ENCODE measurements at regions not wholly inside any gene's neighbourhood (a gene's known extent, or its start where the extent isn't known, plus 50 kb on each side); places are given as distances from the start of the nearest gene placed in this dataset.
"Not testable (repeated sequence)": the region's sequence is repeated elsewhere in the genome, so short reads cannot be mapped to it uniquely, and the experiment has no call there.

- Mint-ChIP-seq H3K27me3 (peaks cover 7% of the 10 kb centered on the region), H3K4me3 (no peak overlapping the region), H3K27ac (no peak overlapping the region), H3K4me1 (no peaks in the 10 kb centered on the region), H3K36me3 (ENCODE audit: low read depth) (no peaks in the 10 kb centered on the region), H3K9me3 (no peaks in the 10 kb centered on the region)
- no peak for ATAC-seq (replicated peaks)
Observed at GRCh38 chr18:10099539-10100140, 185.8 kb downstream of the VAPA start.

- peaks cover 7% of the 10 kb centered on the region for H3K27me3 Mint-ChIP-seq
- no peaks in the 10 kb centered on the region for H3K4me1 Mint-ChIP-seq
- no peak overlapping the region for H3K4me3 Mint-ChIP-seq
- H3K36me3 Mint-ChIP-seq (ENCODE audit: low read depth): no peaks in the 10 kb centered on the region
- ATAC-seq (replicated peaks): no peak
- H3K27ac Mint-ChIP-seq: no peak overlapping the region
- peaks cover under 1% of the 10 kb centered on the region for H3K9me3 Mint-ChIP-seq
Observed at GRCh38 chr18:10100196-10100595, 186.4 kb downstream of the VAPA start.

- Mint-ChIP-seq H3K27ac (no peak overlapping the region), H3K27me3 (peaks cover 7% of the 10 kb centered on the region), H3K9me3 (peaks cover 3% of the 10 kb centered on the region), H3K36me3 (ENCODE audit: low read depth) (no peaks in the 10 kb centered on the region), H3K4me1 (no peaks in the 10 kb centered on the region), H3K4me3 (no peak overlapping the region)
- no peak for ATAC-seq (replicated peaks)
Observed at GRCh38 chr18:10100941-10101701, 187.3 kb downstream of the VAPA start.

GRCh38 chr18:10101729-10102128 lies 187.9 kb downstream of the VAPA start:
- no peak for ATAC-seq (replicated peaks)
- Mint-ChIP-seq H3K36me3 (ENCODE audit: low read depth) (no peaks in the 10 kb centered on the region), H3K4me1 (no peaks in the 10 kb centered on the region), H3K4me3 (no peak overlapping the region), H3K9me3 (peaks cover 3% of the 10 kb centered on the region), H3K27ac (no peak overlapping the region), H3K27me3 (peaks cover 3% of the 10 kb centered on the region)

GRCh38 chr18:10105118-10105517 lies 191.3 kb downstream of the VAPA start:
- H3K27me3 Mint-ChIP-seq; H3K4me1 Mint-ChIP-seq; ATAC-seq (replicated peaks); H3K27ac Mint-ChIP-seq; H3K9me3 Mint-ChIP-seq; H3K4me3 Mint-ChIP-seq; H3K36me3 Mint-ChIP-seq (ENCODE audit: low read depth): not testable (repeated sequence)

GRCh38 chr18:10111191-10111590 lies 197.4 kb downstream of the VAPA start:
- H3K27ac Mint-ChIP-seq: no peak overlapping the region
- no peaks in the 10 kb centered on the region for H3K36me3 Mint-ChIP-seq (ENCODE audit: low read depth)
- H3K4me3 Mint-ChIP-seq: no peak overlapping the region
- H3K4me1 Mint-ChIP-seq: no peaks in the 10 kb centered on the region
- H3K9me3 Mint-ChIP-seq: no peaks in the 10 kb centered on the region
- peaks cover 17% of the 10 kb centered on the region for H3K27me3 Mint-ChIP-seq
- ATAC-seq (replicated peaks): no peak

- no peak for ATAC-seq (replicated peaks)
- Mint-ChIP-seq H3K4me3 (no peak overlapping the region), H3K27me3 (peaks cover 17% of the 10 kb centered on the region), H3K36me3 (ENCODE audit: low read depth) (no peaks in the 10 kb centered on the region), H3K4me1 (no peaks in the 10 kb centered on the region), H3K9me3 (no peaks in the 10 kb centered on the region), H3K27ac (no peak overlapping the region)
Observed at GRCh38 chr18:10111944-10112343, 198.1 kb downstream of the VAPA start.

- Mint-ChIP-seq H3K9me3 (no peaks in the 10 kb centered on the region), H3K36me3 (ENCODE audit: low read depth) (no peaks in the 10 kb centered on the region), H3K27ac (no peak overlapping the region), H3K4me1 (no peaks in the 10 kb centered on the region), H3K27me3 (peaks cover 18% of the 10 kb centered on the region), H3K4me3 (no peak overlapping the region)
- ATAC-seq (replicated peaks): no peak
Observed at GRCh38 chr18:10113121-10114022, 199.6 kb downstream of the VAPA start.

- no peaks in the 10 kb centered on the region for H3K9me3 Mint-ChIP-seq
- no peaks in the 10 kb centered on the region for H3K36me3 Mint-ChIP-seq (ENCODE audit: low read depth)
- peaks cover 14% of the 10 kb centered on the region for H3K27me3 Mint-ChIP-seq
- no peak overlapping the region for H3K27ac Mint-ChIP-seq
- ATAC-seq (replicated peaks): no peak
- no peaks in the 10 kb centered on the region for H3K4me1 Mint-ChIP-seq
- H3K4me3 Mint-ChIP-seq: no peak overlapping the region
Observed at GRCh38 chr18:10114717-10115463, 201.1 kb downstream of the VAPA start.

- H3K4me3 Mint-ChIP-seq: no peak overlapping the region
- no peak overlapping the region for H3K27ac Mint-ChIP-seq
- H3K27me3 Mint-ChIP-seq: peaks cover 10% of the 10 kb centered on the region
- H3K36me3 Mint-ChIP-seq (ENCODE audit: low read depth): no peaks in the 10 kb centered on the region
- peaks cover 4% of the 10 kb centered on the region for H3K9me3 Mint-ChIP-seq
- no peaks in the 10 kb centered on the region for H3K4me1 Mint-ChIP-seq
- no peak for ATAC-seq (replicated peaks)
Observed at GRCh38 chr18:10116574-10116973, 202.8 kb downstream of the VAPA start.

GRCh38 chr18:10119528-10119927 lies 205.7 kb downstream of the VAPA start:
- no peak overlapping the region for H3K27ac Mint-ChIP-seq
- H3K27me3 Mint-ChIP-seq: peaks cover 7% of the 10 kb centered on the region
- no peak overlapping the region for H3K4me3 Mint-ChIP-seq
- peaks cover 4% of the 10 kb centered on the region for H3K9me3 Mint-ChIP-seq
- no peaks in the 10 kb centered on the region for H3K36me3 Mint-ChIP-seq (ENCODE audit: low read depth)
- peaks cover 9% of the 10 kb centered on the region for H3K4me1 Mint-ChIP-seq
- no peak for ATAC-seq (replicated peaks)

- peaks cover 7% of the 10 kb centered on the region for H3K27me3 Mint-ChIP-seq
- no peaks in the 10 kb centered on the region for H3K36me3 Mint-ChIP-seq (ENCODE audit: low read depth)
- no peak overlapping the region for H3K27ac Mint-ChIP-seq
- peaks cover 4% of the 10 kb centered on the region for H3K9me3 Mint-ChIP-seq
- no peak overlapping the region for H3K4me3 Mint-ChIP-seq
- ATAC-seq (replicated peaks): no peak
- H3K4me1 Mint-ChIP-seq: peaks cover 9% of the 10 kb centered on the region
Observed at GRCh38 chr18:10119991-10120390, 206.2 kb downstream of the VAPA start.

- Mint-ChIP-seq H3K27ac (no peak overlapping the region), H3K4me1 (peaks cover 9% of the 10 kb centered on the region), H3K36me3 (ENCODE audit: low read depth) (no peaks in the 10 kb centered on the region), H3K4me3 (no peak overlapping the region), H3K27me3 (peaks cover 7% of the 10 kb centered on the region), H3K9me3 (peaks cover 4% of the 10 kb centered on the region)
- no peak for ATAC-seq (replicated peaks)
Observed at GRCh38 chr18:10120622-10121021, 206.8 kb downstream of the VAPA start.

- Mint-ChIP-seq H3K4me3 (no peak overlapping the region), H3K36me3 (ENCODE audit: low read depth) (no peaks in the 10 kb centered on the region), H3K27me3 (peaks cover 6% of the 10 kb centered on the region), H3K27ac (no peak overlapping the region), H3K9me3 (peaks cover 4% of the 10 kb centered on the region), H3K4me1 (peaks cover 9% of the 10 kb centered on the region)
- no peak for ATAC-seq (replicated peaks)
Observed at GRCh38 chr18:10121028-10121427, 207.2 kb downstream of the VAPA start.
